MM.1S (cell line): ENCODE measurements at regions not wholly inside any gene's neighbourhood (a gene's known extent, or its start where the extent isn't known, plus 50 kb on each side); places are given as distances from the start of the nearest gene placed in this dataset.

ENCODE experiments used
- DNase-seq: peaks from one replicate; pipeline ENCODE4 v3.0.0-alpha.2; 2015
- H2AFZ ChIP-seq: fragments of 300-600 bp; sonication (generic); 2 replicates; pipeline ENCODE4 v1.6.0; 2016; ENCODE audit warnings: antibody characterized with exemption, low read length
- H3F3A ChIP-seq: fragments of 300-600 bp; sonication (generic); 2 replicates; pipeline ENCODE4 v1.6.1; 2016; ENCODE audit warnings: mild to moderate bottlenecking, antibody characterized with exemption, low read length, moderate library complexity, mixed read lengths; ENCODE audit not compliant: insufficient read depth
- H3K27ac ChIP-seq: fragments of 300-600 bp; sonication (generic); 2 replicates; pipeline ENCODE4 v1.5.1; 2016; ENCODE audit warnings: mild to moderate bottlenecking, low read length
- H3K27me3 ChIP-seq: fragments of 300-600 bp; sonication (generic); replicated peaks from 2 replicates; pipeline ENCODE4 v1.6.0; 2016; ENCODE audit warnings: low read length; ENCODE audit not compliant: insufficient read depth
- H3K36me3 ChIP-seq: fragments of 300-600 bp; sonication (generic); replicated peaks from 2 replicates; pipeline ENCODE4 v1.6.1; 2016; ENCODE audit warnings: mild to moderate bottlenecking, low read length, mixed read lengths; ENCODE audit not compliant: insufficient read depth
- H3K4me1 ChIP-seq: fragments of 300-600 bp; sonication (generic); 2 replicates; pipeline ENCODE4 v1.6.1; 2016; ENCODE audit warnings: low read length, mixed read lengths
- H3K4me2 ChIP-seq: fragments of 300-600 bp; sonication (generic); 2 replicates; pipeline ENCODE4 v1.6.0; 2016; ENCODE audit warnings: low read depth, low read length
- H3K4me3 ChIP-seq: fragments of 300-600 bp; sonication (generic); 2 replicates; pipeline ENCODE4 v1.5.1; 2016; ENCODE audit warnings: low read length, mixed read lengths
- H3K79me2 ChIP-seq: fragments of 300-600 bp; sonication (generic); 2 replicates; pipeline ENCODE4 v1.6.1; 2016; ENCODE audit warnings: mixed run types, low read length, mixed read lengths
- H3K9ac ChIP-seq: fragments of 300-600 bp; sonication (generic); 2 replicates; pipeline ENCODE4 v1.6.1; 2016; ENCODE audit warnings: low read length, mixed read lengths
- H3K9me2 ChIP-seq: fragments of 300-600 bp; sonication (generic); replicated peaks from 2 replicates; pipeline ENCODE4 v1.6.1; 2016; ENCODE audit warnings: mild to moderate bottlenecking, low read length, mixed read lengths; ENCODE audit not compliant: insufficient read depth
- H3K9me3 ChIP-seq: fragments of 300-600 bp; sonication (generic); replicated peaks from 2 replicates; pipeline ENCODE4 v1.6.1; 2016; ENCODE audit warnings: mild to moderate bottlenecking, low read length, mixed read lengths; ENCODE audit not compliant: insufficient read depth
- H4K20me1 ChIP-seq: fragments of 300-600 bp; sonication (generic); 2 replicates; pipeline ENCODE4 v1.6.1; 2016; ENCODE audit warnings: mild to moderate bottlenecking, low read length, moderate library complexity, mixed read lengths; ENCODE audit not compliant: insufficient read depth
- CTCF ChIP-seq: fragments of 300-600 bp; sonication (generic); IDR thresholded peaks from 2 replicates; pipeline ENCODE4 v1.5.1; 2016; ENCODE audit warnings: antibody characterized with exemption, low read length, mixed read lengths
- EZH2 ChIP-seq: fragments of 300-600 bp; sonication (generic); optimal IDR thresholded peaks from 2 replicates; pipeline ENCODE3; 2017; ENCODE audit warnings: low read depth, mild to moderate bottlenecking, antibody characterized with exemption, low read length, mixed read lengths
- EZH2phosphoT487 ChIP-seq: fragments of 300-600 bp; sonication (generic); IDR thresholded peaks from 2 replicates; pipeline ENCODE4 v1.6.1; 2018; ENCODE audit warnings: antibody characterized with exemption, low read length

- Histone ChIP-seq H2AFZ (no peak overlapping the region), H3F3A (no peaks in the 10 kb centered on the region), H3K9me3 (no peaks in the 10 kb centered on the region), H3K9ac (no peak overlapping the region), H3K9me2 (no peaks in the 10 kb centered on the region), H4K20me1 (no peaks in the 10 kb centered on the region), H3K4me3 (no peak overlapping the region), H3K36me3 (no peaks in the 10 kb centered on the region), H3K4me1 (no peaks in the 10 kb centered on the region), H3K27me3 (peaks cover 21% of the 10 kb centered on the region; the same call in 1 of the 2 replicates), H3K27ac (no peak overlapping the region), H3K79me2 (no peaks in the 10 kb centered on the region), H3K4me2 (no peak overlapping the region)
- DNase-seq, result no peak
- TF ChIP-seq EZH2, result no peak
- no peak for TF ChIP-seq EZH2phosphoT487
- TF ChIP-seq CTCF, result no peak
Measured at GRCh38 chr20:37643400-37643799, 50.4 kb upstream of the CTNNBL1 start.

- no peak for DNase-seq
- no peaks in the 10 kb centered on the region for H3K9me3 ChIP-seq
- H3K4me1 ChIP-seq, result no peaks in the 10 kb centered on the region
- H3F3A ChIP-seq, result no peaks in the 10 kb centered on the region
- H3K9ac ChIP-seq, result no peak overlapping the region
- H3K4me2 ChIP-seq, result no peak overlapping the region
- H3K27me3 ChIP-seq, result peaks cover 21% of the 10 kb centered on the region; the same call in 1 of the 2 replicates
- no peak overlapping the region for H3K4me3 ChIP-seq
- no peak overlapping the region for H2AFZ ChIP-seq
- no peaks in the 10 kb centered on the region for H3K79me2 ChIP-seq
- no peaks in the 10 kb centered on the region for H3K36me3 ChIP-seq
- H4K20me1 ChIP-seq, result no peaks in the 10 kb centered on the region
- H3K9me2 ChIP-seq, result no peaks in the 10 kb centered on the region
- no peak overlapping the region for H3K27ac ChIP-seq
- TF ChIP-seq EZH2, result no peak
- TF ChIP-seq EZH2phosphoT487, result no peak
- TF ChIP-seq CTCF, result no peak
Measured at GRCh38 chr20:37642246-37642645, 51.6 kb upstream of the CTNNBL1 start.

GRCh38 chr20:37640600-37641561 is 52.9 kb upstream of the CTNNBL1 start:
- H3K9me2 ChIP-seq, result no peaks in the 10 kb centered on the region
- H3K27me3 ChIP-seq, result peaks cover 31% of the 10 kb centered on the region; the same call in 1 of the 2 replicates
- no peaks in the 10 kb centered on the region for H3K4me1 ChIP-seq
- H3K27ac ChIP-seq, result no peak overlapping the region
- no peak for DNase-seq
- no peak overlapping the region for H3K4me3 ChIP-seq
- no peaks in the 10 kb centered on the region for H3K9me3 ChIP-seq
- no peaks in the 10 kb centered on the region for H3K36me3 ChIP-seq
- no peak for TF ChIP-seq EZH2
- no peak for TF ChIP-seq CTCF
- TF ChIP-seq EZH2phosphoT487, result no peak
- no peak overlapping the region for H2AFZ ChIP-seq
- H3F3A ChIP-seq, result no peaks in the 10 kb centered on the region
- no peaks in the 10 kb centered on the region for H3K79me2 ChIP-seq
- H3K9ac ChIP-seq, result no peak overlapping the region
- H4K20me1 ChIP-seq, result no peaks in the 10 kb centered on the region
- H3K4me2 ChIP-seq, result no peak overlapping the region
